ENCODE measurements at regions not wholly inside any gene's neighbourhood (a gene's known extent, or its start where the extent isn't known, plus 50 kb on each side); places are given as distances from the start of the nearest gene placed in this dataset.

DNA sequence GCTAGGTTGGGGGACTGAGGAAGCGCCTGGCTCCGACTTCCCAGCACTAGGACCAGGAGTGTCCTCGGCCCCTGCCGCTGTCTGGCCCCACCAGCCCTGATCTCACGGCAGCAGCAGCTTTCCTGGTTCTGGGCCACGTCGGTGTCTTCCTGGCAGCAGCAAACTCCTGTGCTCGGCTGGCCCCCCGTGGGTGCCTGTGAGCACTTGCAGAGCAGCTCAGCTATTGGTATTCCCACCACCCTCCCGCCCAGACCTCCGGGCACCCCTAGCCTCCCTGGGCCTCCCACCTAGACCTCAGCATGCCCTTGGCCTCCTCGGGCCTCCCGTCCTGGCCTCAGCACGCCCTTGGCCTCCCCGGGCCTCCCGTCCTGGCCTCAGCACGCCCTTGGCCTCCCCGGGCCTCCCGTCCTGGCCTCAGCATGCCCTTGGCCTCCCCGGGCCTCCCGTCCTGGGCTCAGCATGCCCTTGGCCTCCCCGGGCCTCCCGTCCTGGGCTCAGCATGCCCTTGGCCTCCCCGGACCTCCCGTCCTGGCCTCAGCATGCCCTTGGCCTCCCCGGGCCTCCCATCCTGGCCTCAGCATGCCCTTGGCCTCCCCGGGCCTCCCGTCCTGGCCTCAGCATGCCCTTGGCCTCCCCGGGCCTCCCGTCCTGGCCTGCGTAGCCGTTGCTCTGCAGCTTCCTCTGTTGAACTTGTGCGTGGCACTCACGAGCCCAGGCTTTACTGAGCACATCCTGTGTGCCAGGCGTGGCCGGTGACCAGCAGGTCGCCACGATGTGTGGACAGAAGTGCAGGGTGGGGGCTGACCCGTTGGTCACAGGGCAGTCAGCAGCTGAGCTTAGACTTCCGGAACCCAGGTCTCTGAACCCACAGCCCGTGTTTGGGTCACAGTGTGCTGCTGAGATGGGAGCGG is 51.8 kb upstream of the ACSF3 start:
- TF ChIP-seq STAT1 (IDR thresholded peaks at IDR 0.05; ENCODE audit: unreplicated experiment) = no peak
- TF ChIP-seq CREB1 (CRISPR knock-in tag; IDR thresholded peaks at IDR 0.05; ENCODE audit: low read depth) = no peak
- TF ChIP-seq ZNF114 (CRISPR knock-in tag; IDR thresholded peaks at IDR 0.05) = no peak
- TF ChIP-seq ZNF462 (CRISPR knock-in tag; IDR thresholded peaks at IDR 0.05) = no peak
- TF ChIP-seq, protein P1, sequence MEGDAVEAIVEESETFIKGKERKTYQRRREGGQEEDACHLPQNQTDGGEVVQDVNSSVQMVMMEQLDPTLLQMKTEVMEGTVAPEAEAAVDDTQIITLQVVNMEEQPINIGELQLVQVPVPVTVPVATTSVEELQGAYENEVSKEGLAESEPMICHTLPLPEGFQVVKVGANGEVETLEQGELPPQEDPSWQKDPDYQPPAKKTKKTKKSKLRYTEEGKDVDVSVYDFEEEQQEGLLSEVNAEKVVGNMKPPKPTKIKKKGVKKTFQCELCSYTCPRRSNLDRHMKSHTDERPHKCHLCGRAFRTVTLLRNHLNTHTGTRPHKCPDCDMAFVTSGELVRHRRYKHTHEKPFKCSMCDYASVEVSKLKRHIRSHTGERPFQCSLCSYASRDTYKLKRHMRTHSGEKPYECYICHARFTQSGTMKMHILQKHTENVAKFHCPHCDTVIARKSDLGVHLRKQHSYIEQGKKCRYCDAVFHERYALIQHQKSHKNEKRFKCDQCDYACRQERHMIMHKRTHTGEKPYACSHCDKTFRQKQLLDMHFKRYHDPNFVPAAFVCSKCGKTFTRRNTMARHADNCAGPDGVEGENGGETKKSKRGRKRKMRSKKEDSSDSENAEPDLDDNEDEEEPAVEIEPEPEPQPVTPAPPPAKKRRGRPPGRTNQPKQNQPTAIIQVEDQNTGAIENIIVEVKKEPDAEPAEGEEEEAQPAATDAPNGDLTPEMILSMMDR (conservative IDR thresholded peaks at IDR 0.05; ENCODE audit: low read depth in 2 of 2) = no peak
- no peak for TF ChIP-seq POLR2AphosphoS5 (IDR thresholded peaks at IDR 0.05; ENCODE audit: low read depth)
- no peak for TF ChIP-seq ZNF331 (CRISPR knock-in tag; IDR thresholded peaks at IDR 0.05; ENCODE audit: low read depth)
- no peak for TF ChIP-seq JUNB (IDR thresholded peaks at IDR 0.05; ENCODE audit: unreplicated experiment)
- TF ChIP-seq EZH2phosphoT487 (IDR thresholded peaks at IDR 0.05; ENCODE audit: unreplicated experiment) = no peak
- TF ChIP-seq, protein P2, sequence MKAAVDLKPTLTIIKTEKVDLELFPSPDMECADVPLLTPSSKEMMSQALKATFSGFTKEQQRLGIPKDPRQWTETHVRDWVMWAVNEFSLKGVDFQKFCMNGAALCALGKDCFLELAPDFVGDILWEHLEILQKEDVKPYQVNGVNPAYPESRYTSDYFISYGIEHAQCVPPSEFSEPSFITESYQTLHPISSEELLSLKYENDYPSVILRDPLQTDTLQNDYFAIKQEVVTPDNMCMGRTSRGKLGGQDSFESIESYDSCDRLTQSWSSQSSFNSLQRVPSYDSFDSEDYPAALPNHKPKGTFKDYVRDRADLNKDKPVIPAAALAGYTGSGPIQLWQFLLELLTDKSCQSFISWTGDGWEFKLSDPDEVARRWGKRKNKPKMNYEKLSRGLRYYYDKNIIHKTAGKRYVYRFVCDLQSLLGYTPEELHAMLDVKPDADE (IDR thresholded peaks at IDR 0.05) = no peak
- no peak for TF ChIP-seq REST (IDR thresholded peaks at IDR 0.05; ENCODE audit: unreplicated experiment)
- TF ChIP-seq NANOG (IDR thresholded peaks at IDR 0.05; ENCODE audit: borderline replicate concordance) = no peak
- TF ChIP-seq EZH2 (IDR thresholded peaks at IDR 0.05; ENCODE audit: low read depth, unreplicated experiment) = no peak

More for the DNA sequence above, 51.8 kb upstream of the ACSF3 start:
- no peaks in the 10 kb centered on the region for H3K36me3 Mint-ChIP-seq (ENCODE audit: low read depth)
- Histone ChIP-seq H3K4me1 (ENCODE audit: insufficient read depth) (no peaks in the 10 kb centered on the region), H3K9me2 (ENCODE audit: insufficient read depth) (no peaks in the 10 kb centered on the region), H3F3A (replicated peaks; ENCODE audit: low read depth) (no peaks in the 10 kb centered on the region), H2AFZ (no peak overlapping the region), H3K4me2 (no peak overlapping the region), H3K36me3 (ENCODE audit: insufficient read depth) (no peaks in the 10 kb centered on the region), H3K27ac (ENCODE audit: low read depth) (no peak overlapping the region), H3K4me3 (no peak overlapping the region), H3K27me3 (ENCODE audit: insufficient read depth) (no peaks in the 10 kb centered on the region), H4K20me1 (replicated peaks; ENCODE audit: insufficient read depth) (no peaks in the 10 kb centered on the region), H3K79me2 (replicated peaks; ENCODE audit: insufficient read depth) (no peaks in the 10 kb centered on the region)
- no peak overlapping the region for H3K4me3 Mint-ChIP-seq
- H3K9me3 Mint-ChIP-seq = peaks cover 3% of the 10 kb centered on the region; the same call in 1 of the 3 replicates
- DNase-seq (ENCODE audit: low spot score) (no peak), ATAC-seq (no peak)
- H3K27ac Mint-ChIP-seq = no peak overlapping the region
- peaks cover 2% of the 10 kb centered on the region for H3K27me3 Mint-ChIP-seq (ENCODE audit: insufficient read depth, low read depth, poor library complexity)
- peaks cover 5% of the 10 kb centered on the region for H3K4me1 Mint-ChIP-seq

Measured in GM23338 (cell line).